Stimulated activated CD4-positive, alpha-beta T cell treated with anti-CD3 and anti-CD28 coated beads, TNF-alpha, amount 100 ng/mL, for 24 hours (primary cell): ENCODE measurements at regions not wholly inside any gene's neighbourhood (a gene's known extent, or its start where the extent isn't known, plus 50 kb on each side); places are given as distances from the start of the nearest gene placed in this dataset.

ENCODE experiments used
- DNase-seq, 3 experiments: peaks; one replicate each; pipeline ENCODE4 v3.0.0-alpha.2; 2020; ENCODE audit warnings: low read depth in 3 of 3

- DNase-seq: no peak
Observed at GRCh38 chr3:24835510-24835909, 340.9 kb upstream of the THRB start.

DNA sequence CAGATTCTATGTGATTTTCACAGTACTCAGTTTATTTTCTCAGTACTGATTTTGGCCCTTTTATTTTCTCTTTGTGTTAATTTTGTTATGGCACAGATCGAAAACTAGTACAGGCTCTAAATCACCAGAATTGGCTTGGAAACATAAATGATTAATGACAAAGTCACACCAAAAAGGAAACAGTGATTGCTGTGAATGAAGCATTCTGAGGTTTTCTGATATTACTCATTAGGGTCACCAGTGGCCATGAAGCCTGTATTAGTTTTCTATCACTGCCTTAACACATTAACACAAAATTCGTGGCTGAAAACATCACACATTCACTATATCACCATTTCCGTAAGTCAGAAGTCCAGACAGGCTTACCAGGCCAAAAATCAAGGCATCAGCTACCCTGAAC, 343.0 kb upstream of the THRB start:
- no peak for DNase-seq

- DNase-seq: no peak
Observed at GRCh38 chr3:24838533-24838932, 343.9 kb upstream of the THRB start.

- no peak for DNase-seq
Observed at GRCh38 chr3:24843955-24844354, 349.3 kb upstream of the THRB start.

DNA sequence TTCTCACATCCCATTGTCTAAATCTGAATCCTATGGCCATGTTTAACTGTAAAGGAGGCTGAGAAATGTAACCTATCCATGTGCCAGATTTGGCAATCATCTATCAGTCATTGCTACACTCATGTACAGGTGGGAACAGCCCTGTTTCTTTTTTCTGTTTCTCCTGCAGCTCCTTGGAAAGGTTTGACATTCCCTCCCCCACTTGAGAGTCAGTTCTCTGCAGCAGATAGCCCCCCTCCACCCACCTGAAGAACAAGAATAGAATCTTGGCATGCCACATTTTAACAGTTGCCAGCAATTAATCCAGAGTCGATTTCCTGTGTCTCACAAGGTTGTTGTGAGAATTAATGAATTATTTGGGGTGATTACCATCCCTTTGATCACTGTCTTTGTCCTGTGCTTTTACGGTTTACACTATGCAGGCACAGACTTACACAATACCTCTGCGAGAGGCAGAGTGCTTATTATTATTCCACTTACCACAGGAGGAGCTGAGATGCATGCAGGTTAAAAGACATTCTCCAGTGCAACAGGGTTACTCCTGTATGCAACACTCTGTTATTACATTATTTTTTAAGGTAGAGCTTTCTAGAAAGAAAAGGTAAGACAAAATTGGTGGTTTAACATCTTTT, 351.0 kb upstream of the THRB start:
- DNase-seq: no peak

GRCh38 chr3:24846286-24846860, 351.7 kb upstream of the THRB start:
- DNase-seq: no peak

- DNase-seq: no peak
Observed at GRCh38 chr3:24850245-24850644, 355.6 kb upstream of the THRB start.

DNA sequence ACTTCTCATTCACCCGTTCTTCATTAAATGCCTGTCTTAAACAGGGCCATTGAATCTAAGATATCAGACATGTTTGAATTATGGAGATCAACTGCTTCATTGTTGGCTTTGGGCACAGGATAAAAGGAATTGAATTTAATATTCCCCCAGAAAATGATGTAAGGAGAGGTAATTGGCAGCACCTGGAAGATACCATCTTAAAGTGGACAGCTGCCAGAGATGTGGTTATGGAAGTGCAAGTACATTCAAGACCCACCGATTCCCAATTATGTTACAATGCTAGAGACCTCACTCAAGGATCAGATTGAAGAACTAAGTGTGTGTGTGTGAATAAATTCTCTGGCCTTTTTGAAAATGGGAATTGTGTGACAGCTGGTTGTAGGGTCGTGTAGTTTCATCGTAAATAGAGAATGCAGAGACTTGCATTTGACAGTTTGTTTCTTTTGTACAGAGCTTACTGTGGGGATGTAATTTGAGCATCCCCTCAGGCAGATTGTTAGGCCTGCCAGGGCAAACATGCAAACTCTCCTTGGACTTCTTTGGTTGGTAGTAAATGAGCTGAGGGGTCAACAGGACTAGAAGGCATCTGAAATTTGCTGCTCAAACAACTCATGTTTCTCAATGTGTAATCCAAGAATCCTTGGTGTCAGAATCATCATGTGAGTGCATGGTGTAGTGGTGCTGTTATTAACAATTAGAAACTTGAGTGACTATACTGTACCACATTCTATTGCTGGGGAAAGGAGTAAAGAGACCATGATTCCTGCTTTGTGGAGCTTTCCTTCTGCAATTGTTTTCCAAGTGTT, 359.2 kb upstream of the THRB start:
- no peak for DNase-seq

- no peak for DNase-seq
Observed at GRCh38 chr3:24854748-24855147, 360.1 kb upstream of the THRB start.

- no peak for DNase-seq
Observed at GRCh38 chr3:24857945-24858344, 363.3 kb upstream of the THRB start.

GRCh38 chr3:24863215-24863614, 368.6 kb upstream of the THRB start:
- no peak for DNase-seq

DNA sequence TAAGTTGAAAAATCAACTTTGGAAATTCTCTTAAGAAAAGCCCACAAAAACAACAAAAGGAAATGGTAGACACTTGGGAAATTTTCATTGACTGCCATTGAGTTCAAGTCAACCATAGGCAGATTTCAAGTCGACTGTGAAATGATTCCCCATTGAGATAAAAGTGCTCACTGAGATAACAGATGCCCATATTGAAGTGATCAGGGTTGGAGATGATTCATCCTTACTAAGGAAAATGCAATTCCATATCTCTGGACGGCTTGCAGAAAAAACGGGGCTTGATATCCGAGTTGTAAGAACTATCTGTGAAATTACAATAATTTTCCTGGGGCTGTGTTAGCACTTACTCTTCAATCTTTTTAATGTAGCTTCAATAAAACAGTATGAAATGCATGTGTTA, 373.1 kb upstream of the THRB start:
- DNase-seq: no peak

DNA sequence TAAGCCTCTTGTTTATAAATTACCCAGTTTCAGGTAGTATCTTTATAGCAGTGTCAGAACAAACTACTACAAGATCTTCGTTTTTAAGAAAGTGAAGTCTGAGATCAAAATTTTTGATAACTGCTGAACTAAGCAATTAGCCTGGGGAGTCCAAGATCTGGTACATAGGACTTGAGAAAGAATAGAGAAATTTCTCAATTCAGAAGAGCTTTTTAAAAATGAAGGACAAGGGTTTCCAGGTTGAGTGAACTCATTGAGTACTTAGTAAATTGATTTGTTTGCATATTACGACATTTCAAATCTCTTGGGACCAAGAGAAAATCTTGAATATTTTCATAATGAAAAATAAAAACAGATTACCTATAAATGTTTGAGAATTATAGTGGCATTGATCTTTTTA, 386.6 kb upstream of the THRB start:
- no peak for DNase-seq

DNA sequence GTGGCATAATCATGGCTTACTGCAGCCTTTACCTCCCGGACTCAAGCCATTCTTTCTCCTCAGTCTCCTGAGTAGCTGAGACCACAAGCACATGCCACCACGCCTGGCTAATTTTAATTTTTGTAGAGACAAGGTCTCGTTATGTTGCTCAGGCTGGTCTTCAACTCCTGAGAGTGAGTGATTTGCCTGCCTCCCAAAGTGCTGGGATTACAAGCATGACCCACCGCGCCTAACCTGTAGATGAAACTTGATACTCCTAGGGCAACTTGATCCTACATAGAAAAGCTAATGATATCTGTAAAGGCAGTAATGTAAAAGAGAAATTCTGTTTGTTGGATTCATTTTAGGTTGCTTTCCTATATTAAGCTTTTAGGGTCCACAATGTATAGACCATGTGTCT, 391.9 kb upstream of the THRB start:
- DNase-seq: no peak

GRCh38 chr3:24890012-24890411, 395.4 kb upstream of the THRB start:
- no peak for DNase-seq

DNA sequence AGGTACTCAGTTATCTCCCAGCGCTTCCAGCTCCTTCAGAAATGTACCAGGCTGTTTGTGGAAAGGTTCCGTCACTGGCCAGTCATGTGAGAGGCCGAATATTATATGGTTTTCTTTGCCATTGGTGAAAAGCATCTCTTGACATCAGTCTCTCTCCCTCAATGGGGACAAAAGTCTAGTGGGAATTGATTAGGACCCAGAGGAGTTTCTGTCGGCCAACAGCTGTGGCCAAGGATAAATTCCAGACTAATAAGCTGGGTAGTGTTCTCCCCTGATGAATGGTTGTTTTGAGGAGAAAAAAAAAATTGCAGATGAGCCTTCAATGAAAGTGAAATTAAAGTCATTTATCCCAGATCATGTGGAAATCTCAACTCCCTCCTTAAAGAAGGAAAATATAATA, 404.7 kb upstream of the THRB start:
- DNase-seq: no peak

GRCh38 chr3:24899901-24900603, 405.4 kb upstream of the THRB start:
- DNase-seq: no peak

DNA sequence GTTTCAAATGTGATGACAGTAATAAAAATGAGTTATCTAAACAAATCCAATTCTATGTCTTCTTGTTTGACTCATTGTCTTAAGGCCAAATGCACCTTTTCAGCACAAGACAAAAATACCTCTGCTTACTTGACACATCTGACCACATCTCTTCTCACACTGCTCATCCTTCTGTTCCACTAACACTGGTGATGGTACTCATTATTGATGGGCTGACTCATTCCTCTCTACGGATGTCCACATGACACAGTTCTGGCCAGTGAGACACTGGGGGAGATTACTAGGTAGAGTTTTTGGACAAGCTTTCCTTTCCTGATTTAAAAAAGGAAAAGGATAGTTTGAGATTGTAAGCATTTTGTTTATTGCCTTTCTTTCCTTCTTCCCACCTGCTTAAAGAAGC, 410.6 kb upstream of the THRB start:
- DNase-seq: no peak

DNA sequence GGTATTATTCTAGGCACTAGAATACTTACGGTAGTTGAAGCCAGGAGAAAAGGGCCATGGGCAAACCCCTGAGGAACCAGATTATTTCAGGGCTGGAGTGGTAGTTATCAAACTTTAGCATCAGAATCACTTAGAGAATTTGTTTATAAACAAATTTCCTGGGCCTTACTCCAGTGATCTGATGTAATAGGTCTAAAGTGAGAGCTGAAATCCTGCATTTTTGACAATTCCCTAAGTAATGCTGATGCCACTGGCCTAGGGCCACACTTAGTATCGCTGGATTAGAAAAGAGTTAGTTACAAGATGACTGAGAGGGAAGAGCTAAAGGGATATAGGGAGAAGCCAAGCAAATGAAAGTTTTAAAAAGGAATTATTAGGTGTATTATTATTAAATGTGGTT, 412.5 kb upstream of the THRB start:
- no peak for DNase-seq

GRCh38 chr3:24911076-24911475, 416.4 kb upstream of the THRB start:
- no peak for DNase-seq

DNA sequence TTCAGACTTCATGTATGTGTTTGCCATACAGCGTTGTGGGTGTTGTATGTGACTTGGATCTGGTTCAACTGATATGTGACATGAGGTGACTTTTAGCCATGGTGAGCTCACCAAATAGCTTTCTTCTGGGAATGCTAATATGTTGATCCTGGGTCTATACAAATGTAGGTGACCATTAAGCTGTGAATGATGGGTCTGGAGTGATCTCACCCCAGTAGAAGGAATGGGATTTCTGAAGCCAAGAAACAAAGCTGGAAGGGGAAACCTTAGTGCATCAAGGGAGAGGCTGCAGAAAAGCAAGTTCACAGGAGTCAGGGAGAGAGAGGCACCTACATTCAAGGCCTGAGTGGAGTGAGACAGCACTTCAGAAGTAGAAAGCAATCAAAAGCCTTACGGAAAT, 421.0 kb upstream of the THRB start:
- no peak for DNase-seq

GRCh38 chr3:24917908-24918307, 423.3 kb upstream of the THRB start:
- no peak for DNase-seq

DNA sequence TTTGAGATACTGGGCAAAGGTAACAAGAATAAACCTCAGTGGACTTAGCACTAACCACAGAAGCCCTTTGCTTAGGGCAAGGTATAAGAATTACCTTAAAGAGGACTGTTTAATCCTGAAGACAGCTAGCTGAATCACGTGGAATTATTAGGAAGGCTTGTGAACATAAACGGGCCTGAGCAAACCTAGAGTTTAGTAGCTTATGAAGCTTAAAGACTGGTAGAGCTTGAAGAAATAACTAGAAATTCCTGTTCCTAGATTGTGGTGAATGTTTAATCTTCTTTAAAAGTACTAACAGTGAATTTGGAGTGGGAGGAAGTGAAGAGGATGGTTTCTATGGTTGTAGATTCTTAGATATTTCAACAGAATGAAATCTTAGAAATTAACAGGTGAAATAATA, 428.9 kb upstream of the THRB start:
- no peak for DNase-seq
